HG02840 (cell line): ENCODE measurements at regions not wholly inside any gene's neighbourhood (a gene's known extent, or its start where the extent isn't known, plus 50 kb on each side); places are given as distances from the start of the nearest gene placed in this dataset.
"Not testable (repeated sequence)": the region's sequence is repeated elsewhere in the genome, so short reads cannot be mapped to it uniquely, and the experiment has no call there.

ENCODE experiments used
- ATAC-seq: cut with Tn5 transposase; IDR thresholded peaks from one replicate; pipeline ENCODE4 v1.9.1; 2021; ENCODE audit warnings: mild to moderate bottlenecking, moderate library complexity, moderate number of reproducible peaks; ENCODE audit not compliant: unreplicated experiment, low FRiP score

GRCh38 chr3:8110966-8111798 is 390.4 kb upstream of the LMCD1 start:
- ATAC-seq, result peak; percentile 87

GRCh38 chr3:8112587-8112986 is 389.0 kb upstream of the LMCD1 start:
- ATAC-seq, result no peak

GRCh38 chr3:8113626-8114025 is 388.0 kb upstream of the LMCD1 start:
- no peak for ATAC-seq

GRCh38 chr3:8128686-8129085 is 372.9 kb upstream of the LMCD1 start:
- ATAC-seq, result no peak

GRCh38 chr3:8136553-8136952 is 365.1 kb upstream of the LMCD1 start:
- ATAC-seq, result no peak

- no peak for ATAC-seq
Observed at GRCh38 chr3:8143186-8143585, 358.4 kb upstream of the LMCD1 start.

DNA sequence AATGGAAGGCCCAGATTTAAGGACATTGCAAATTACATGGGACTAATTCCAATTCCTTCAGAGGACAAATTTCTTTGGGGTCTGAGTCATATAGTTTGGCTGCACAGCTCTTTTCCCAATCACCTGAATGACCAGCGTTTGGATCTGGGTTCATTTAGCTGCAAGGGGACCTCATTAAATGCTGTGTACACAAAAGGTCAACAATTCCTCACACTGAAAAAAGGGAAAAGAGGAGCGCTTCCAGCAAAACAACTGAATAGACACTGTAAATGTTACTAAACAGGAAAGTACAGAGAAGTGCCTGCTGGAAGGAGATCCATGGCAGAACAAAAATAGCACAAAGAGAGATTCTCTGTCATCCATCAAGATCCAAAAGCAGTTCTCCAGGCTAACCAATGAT is 356.0 kb upstream of the LMCD1 start:
- ATAC-seq, result no peak

DNA sequence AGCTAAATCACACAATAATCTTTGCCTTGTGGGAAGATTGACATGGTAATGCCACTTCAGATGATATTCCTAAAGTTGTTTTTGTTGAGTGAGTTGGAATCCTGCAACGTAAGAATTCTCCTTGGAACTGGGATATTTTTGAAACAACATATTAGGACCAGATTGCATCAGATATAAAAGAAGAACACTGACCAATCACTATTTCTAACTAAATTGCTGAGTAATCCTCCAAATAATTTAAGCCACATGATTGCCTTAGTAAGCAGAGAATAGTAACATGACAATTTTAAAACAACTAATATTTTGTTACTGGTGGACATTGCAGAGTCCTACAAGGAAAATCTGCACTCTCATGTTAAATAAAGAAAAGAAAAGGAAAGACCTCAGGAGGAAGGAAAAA is 353.9 kb upstream of the LMCD1 start:
- ATAC-seq, result no peak

- no peak for ATAC-seq
Observed at GRCh38 chr3:8152821-8153418, 348.7 kb upstream of the LMCD1 start.

- ATAC-seq, result no peak
Observed at GRCh38 chr3:8153800-8154199, 347.8 kb upstream of the LMCD1 start.

GRCh38 chr3:8154617-8155016 is 347.0 kb upstream of the LMCD1 start:
- ATAC-seq, result no peak

- no peak for ATAC-seq
Observed at GRCh38 chr3:8156138-8156537, 345.5 kb upstream of the LMCD1 start.

- ATAC-seq, result no peak
Observed at GRCh38 chr3:8156831-8157230, 344.8 kb upstream of the LMCD1 start.

DNA sequence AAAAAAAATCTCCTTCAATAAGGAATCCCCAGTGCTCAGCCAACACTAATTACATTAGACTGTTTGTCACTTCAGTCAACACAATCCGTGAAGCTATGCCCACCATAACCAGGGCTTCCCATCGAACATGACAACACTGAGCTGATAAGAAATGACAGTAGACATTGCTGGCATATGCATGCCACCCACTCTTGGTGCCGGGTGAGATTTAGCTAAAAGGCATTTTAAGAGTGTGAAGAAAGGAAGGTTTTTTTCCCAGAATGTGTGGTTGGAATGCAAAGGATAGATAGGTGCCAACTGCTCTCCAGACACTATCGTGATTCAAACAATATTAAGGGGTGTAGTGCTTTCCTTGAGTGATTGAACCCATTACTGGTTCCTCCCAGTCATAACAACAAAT is 344.0 kb upstream of the LMCD1 start:
- ATAC-seq, result no peak

- ATAC-seq, result no peak
Observed at GRCh38 chr3:8164145-8164544, 337.5 kb upstream of the LMCD1 start.

DNA sequence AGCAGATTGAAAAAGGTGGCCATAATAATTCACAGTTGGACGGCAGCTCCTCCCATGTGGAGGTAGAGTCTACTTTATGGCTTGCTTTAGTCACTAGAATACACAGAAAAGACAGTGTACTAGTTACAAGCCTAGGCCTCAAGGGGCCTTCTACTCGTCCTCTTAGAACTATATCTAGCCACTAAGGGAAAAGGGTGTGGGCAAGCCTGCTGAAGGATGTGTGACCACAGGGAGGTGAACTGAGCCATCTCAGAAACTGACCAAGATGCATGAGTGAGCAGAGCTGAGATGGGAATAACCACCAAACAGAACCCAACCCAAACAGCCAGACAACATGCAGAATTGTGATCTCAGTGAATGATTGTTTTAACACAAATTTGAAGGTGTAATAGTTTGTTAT is 335.6 kb upstream of the LMCD1 start:
- no peak for ATAC-seq

- ATAC-seq, result no peak
Observed at GRCh38 chr3:8170971-8171508, 330.6 kb upstream of the LMCD1 start.

GRCh38 chr3:8173892-8174291 is 327.7 kb upstream of the LMCD1 start:
- ATAC-seq, result no peak

- ATAC-seq, result not testable (repeated sequence)
Observed at GRCh38 chr3:8176759-8177483, 324.7 kb upstream of the LMCD1 start.

DNA sequence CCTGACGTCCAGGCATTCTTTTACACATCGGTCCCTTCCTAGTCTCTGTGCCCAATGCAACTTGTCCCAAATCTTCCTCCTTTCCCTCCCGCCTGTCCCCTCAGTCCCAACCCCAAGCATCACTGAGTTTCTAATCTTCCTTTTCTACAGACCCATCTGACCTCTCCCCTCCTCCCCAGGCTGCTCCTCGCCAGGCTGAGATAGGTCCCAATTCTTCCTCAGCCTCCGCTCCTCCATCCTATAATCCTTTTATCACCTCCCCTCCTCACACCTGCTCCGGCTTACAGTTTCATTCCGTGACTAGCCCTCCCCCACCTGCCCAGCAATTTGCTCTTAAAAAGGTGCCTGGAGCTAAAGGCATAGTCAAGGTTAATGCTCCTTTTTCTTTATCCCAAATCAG is 323.1 kb upstream of the LMCD1 start:
- ATAC-seq, result not testable (repeated sequence)

DNA sequence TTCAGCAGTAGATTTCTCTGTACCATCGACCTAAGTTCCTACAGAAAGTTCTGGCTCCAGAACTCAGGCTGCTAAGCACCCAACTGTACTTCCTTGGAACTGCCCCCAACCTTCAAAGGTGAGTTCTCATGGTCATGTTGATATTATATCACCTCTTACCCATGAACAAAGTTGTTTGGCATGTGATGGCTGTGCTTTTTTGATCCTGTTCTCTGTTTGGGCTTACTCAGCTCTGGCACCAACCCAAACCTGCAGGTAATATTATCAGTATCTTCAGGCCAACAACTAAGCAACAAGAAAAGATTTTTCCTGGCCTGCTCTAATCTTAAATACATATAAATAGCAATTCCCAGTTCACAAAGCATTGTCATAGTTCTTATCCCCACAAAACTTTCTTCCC is 318.7 kb upstream of the LMCD1 start:
- no peak for ATAC-seq
